ENCODE measurements at regions not wholly inside any gene's neighbourhood (a gene's known extent, or its start where the extent isn't known, plus 50 kb on each side); places are given as distances from the start of the nearest gene placed in this dataset.

GRCh38 chr6:73980096-73980495 lies 284.1 kb downstream of the CD109 start:
- TF ChIP-seq CTCF (IDR thresholded peaks at IDR 0.05) = no peak
- no peak for TF ChIP-seq POLR2AphosphoS5 (IDR thresholded peaks at IDR 0.05)

Data from breast epithelium (tissue), 3 donors.